ENCODE measurements at regions not wholly inside any gene's neighbourhood (a gene's known extent, or its start where the extent isn't known, plus 50 kb on each side); places are given as distances from the start of the nearest gene placed in this dataset.
A peak's percentile ranks its signal among the peaks of the same experiment; 100 is the strongest.
"Not testable (repeated sequence)": the region's sequence is repeated elsewhere in the genome, so short reads cannot be mapped to it uniquely, and the experiment has no call there.

GRCh38 chr2:111454404-111454803, 333.7 kb downstream of the BCL2L11 start:
- DNase-seq; H3K4me3 ChIP-seq; intact Hi-C loops (cut with DNase I); H3K36me3 ChIP-seq; H3K4me1 ChIP-seq; H3K27me3 ChIP-seq; H3K27ac ChIP-seq; H3K9me3 ChIP-seq: not testable (repeated sequence)
- 0% methylated on average over 1 of the region's 1 CpG; no CpG with 5 or more reads in 1 of the 2 donors for WGBS, 2 donors
- TF ChIP-seq, protein P1, sequence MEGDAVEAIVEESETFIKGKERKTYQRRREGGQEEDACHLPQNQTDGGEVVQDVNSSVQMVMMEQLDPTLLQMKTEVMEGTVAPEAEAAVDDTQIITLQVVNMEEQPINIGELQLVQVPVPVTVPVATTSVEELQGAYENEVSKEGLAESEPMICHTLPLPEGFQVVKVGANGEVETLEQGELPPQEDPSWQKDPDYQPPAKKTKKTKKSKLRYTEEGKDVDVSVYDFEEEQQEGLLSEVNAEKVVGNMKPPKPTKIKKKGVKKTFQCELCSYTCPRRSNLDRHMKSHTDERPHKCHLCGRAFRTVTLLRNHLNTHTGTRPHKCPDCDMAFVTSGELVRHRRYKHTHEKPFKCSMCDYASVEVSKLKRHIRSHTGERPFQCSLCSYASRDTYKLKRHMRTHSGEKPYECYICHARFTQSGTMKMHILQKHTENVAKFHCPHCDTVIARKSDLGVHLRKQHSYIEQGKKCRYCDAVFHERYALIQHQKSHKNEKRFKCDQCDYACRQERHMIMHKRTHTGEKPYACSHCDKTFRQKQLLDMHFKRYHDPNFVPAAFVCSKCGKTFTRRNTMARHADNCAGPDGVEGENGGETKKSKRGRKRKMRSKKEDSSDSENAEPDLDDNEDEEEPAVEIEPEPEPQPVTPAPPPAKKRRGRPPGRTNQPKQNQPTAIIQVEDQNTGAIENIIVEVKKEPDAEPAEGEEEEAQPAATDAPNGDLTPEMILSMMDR (IDR thresholded peaks at IDR 0.05), result peak in 1 of 4 experiments; percentile 14

- 90% methylated on average over 9 of the region's 9 CpGs for WGBS, 2 donors
- H3K4me1 ChIP-seq; H3K9me3 ChIP-seq; H3K27me3 ChIP-seq; H3K4me3 ChIP-seq; DNase-seq; H3K36me3 ChIP-seq; intact Hi-C loops (cut with DNase I); H3K27ac ChIP-seq: not testable (repeated sequence)
Measured at GRCh38 chr2:111455016-111456015, 334.6 kb downstream of the BCL2L11 start.

DNA sequence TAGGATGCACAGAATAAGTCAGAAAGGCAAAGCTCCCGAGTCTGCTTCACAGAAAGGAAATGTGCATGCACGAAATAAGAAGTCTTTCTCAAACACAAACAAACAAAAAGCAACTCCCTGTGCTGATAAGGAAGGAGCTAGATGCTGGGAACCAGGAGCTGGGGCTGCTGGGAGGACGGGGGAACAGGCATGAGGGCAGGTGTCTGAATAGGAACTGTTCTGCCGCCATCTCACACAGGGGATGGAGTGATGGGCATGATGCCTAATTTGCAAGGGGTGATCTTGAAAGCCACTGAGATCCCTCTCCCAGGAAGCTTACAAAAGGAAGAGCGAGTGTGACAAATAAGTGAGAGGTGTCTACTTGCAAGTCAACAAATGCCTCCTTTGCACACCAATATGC, 336.5 kb downstream of the BCL2L11 start:
- WGBS, 2 donors, result 90 to 93% methylated on average over 3 of the region's 5 CpGs
- H3K9me3 ChIP-seq; H3K27ac ChIP-seq; intact Hi-C loops (cut with DNase I); DNase-seq; H3K4me1 ChIP-seq; H3K4me3 ChIP-seq; H3K27me3 ChIP-seq; H3K36me3 ChIP-seq: not testable (repeated sequence)

GRCh38 chr2:111460901-111461300, 340.2 kb downstream of the BCL2L11 start:
- H3K9me3 ChIP-seq; H3K4me1 ChIP-seq; intact Hi-C loops (cut with DNase I); H3K27ac ChIP-seq; H3K4me3 ChIP-seq; H3K27me3 ChIP-seq; H3K36me3 ChIP-seq; DNase-seq: not testable (repeated sequence)
- WGBS, 2 donors, result 94 to 95% methylated on average over 5 of the region's 5 CpGs

DNA sequence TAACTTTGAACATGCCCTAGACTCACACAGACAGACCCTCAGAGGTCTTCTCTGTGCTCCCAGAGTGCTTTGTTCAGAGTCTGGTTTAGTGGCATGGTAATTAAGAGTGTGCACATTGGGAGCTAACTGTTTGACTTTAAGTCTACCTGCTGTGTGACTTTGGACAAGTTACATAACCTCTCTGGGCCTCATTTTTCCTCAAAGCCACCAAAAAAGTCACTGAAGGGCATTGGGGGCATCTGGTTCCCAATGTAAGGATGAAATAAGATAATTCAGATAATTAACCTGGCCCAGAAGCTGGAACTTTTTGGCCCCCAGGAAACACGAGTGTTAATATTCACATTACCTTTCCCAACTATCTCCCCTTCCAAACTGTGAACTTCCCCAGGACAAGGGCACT, 341.1 kb downstream of the BCL2L11 start:
- intact Hi-C loops (cut with DNase I); H3K4me3 ChIP-seq; H3K9me3 ChIP-seq; H3K27me3 ChIP-seq; H3K27ac ChIP-seq; DNase-seq; H3K4me1 ChIP-seq; H3K36me3 ChIP-seq: not testable (repeated sequence)
- WGBS, 2 donors, result 72 to 91% methylated on average over 1 of the region's 1 CpG

GRCh38 chr2:111462572-111462971, 341.9 kb downstream of the BCL2L11 start:
- H3K4me3 ChIP-seq; H3K9me3 ChIP-seq; H3K27ac ChIP-seq; H3K36me3 ChIP-seq; H3K27me3 ChIP-seq; intact Hi-C loops (cut with DNase I); H3K4me1 ChIP-seq; DNase-seq: not testable (repeated sequence)
- 21 to 67% methylated on average over 2 of the region's 2 CpGs for WGBS, 2 donors

DNA sequence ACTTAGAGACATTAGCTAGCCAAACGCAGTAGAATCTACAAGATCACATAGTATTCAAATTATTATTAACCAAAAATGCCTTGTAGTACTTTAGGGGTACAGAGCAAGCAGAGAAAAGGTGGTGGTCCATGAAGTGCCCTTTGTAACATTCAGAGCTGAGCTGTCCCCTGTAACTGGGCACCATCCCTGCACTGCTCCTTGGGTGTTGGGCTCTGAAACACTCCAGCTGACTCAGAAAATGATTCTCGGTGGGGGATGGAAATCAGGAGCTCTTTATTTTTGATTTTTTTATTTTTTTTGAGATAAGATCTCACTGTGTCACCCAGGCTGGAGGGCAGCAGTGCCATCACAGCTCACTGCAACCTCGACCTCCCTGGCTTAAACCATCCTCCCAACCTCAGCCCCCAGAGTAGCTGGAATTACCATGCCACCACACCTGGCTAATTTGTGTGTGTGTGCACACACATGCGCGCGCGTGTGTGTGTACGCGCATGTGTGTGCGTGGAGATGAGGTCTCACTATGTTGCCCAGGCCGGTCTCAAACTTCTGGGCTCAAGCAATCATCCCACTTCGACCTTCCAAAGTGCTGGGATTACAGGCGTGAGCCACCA, 342.6 kb downstream of the BCL2L11 start:
- H3K36me3 ChIP-seq; H3K9me3 ChIP-seq; H3K4me1 ChIP-seq; H3K27ac ChIP-seq; DNase-seq; intact Hi-C loops (cut with DNase I); H3K4me3 ChIP-seq; H3K27me3 ChIP-seq: not testable (repeated sequence)
- 87 to 88% methylated on average over 11 to 12 of the region's 13 CpGs for WGBS, 2 donors

- H3K9me3 ChIP-seq; H3K4me3 ChIP-seq; H3K27me3 ChIP-seq; H3K27ac ChIP-seq; H3K36me3 ChIP-seq; DNase-seq; H3K4me1 ChIP-seq; intact Hi-C loops (cut with DNase I): not testable (repeated sequence)
- WGBS, 2 donors, result no CpG with 5 or more reads among the region's 10 CpGs
Measured at GRCh38 chr2:111463956-111464355, 343.2 kb downstream of the BCL2L11 start.

- H3K4me1 ChIP-seq; H3K36me3 ChIP-seq; H3K4me3 ChIP-seq; intact Hi-C loops (cut with DNase I); H3K9me3 ChIP-seq; H3K27me3 ChIP-seq; DNase-seq; H3K27ac ChIP-seq: not testable (repeated sequence)
- WGBS, 2 donors, result 83 to 85% methylated on average over 7 of the region's 10 CpGs
Measured at GRCh38 chr2:111464367-111464766, 343.7 kb downstream of the BCL2L11 start.

DNA sequence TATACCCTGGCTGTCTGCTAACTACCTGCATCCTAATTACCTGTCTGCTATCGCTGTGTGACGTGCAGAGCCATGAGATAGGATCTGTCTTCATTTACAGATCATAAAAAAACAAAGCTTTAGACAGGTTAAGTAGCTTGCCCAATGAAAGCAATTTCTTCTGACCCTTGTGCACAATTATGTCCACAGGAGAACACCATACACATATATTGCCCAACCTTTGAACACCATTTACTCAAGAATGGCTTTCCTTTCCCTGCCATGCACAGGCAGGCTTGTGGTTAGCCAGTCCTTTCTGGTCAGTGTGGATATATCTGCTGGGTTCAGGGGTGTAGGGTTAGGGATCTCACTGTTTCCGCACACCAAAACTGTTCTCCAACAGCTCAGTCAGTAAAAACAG, 344.8 kb downstream of the BCL2L11 start:
- H3K27ac ChIP-seq; H3K4me3 ChIP-seq; intact Hi-C loops (cut with DNase I); DNase-seq; H3K9me3 ChIP-seq; H3K36me3 ChIP-seq; H3K27me3 ChIP-seq; H3K4me1 ChIP-seq: not testable (repeated sequence)
- 39 to 84% methylated on average over 3 of the region's 3 CpGs for WGBS, 2 donors

DNA sequence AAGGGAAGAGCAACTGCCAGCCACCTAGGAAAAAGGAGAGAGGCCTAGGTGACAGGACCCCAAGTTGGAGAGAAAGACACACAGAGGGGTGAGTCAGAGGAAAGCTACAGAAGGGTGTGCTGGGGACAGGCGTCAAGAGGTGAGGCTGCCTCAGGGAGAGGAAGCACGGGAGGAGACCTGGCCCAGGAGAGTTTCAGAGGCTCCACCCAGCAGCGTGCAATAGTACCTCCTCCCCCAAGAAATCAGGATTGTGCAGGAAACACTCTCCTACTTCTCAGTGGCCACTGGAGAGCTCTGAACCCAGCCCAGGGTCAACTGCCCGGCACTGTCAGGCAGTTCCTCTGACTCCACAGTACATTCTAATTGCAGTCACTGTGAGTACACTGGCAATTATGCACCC, 346.0 kb downstream of the BCL2L11 start:
- intact Hi-C loops (cut with DNase I); H3K4me3 ChIP-seq; DNase-seq; H3K36me3 ChIP-seq; H3K27ac ChIP-seq; H3K9me3 ChIP-seq; H3K4me1 ChIP-seq; H3K27me3 ChIP-seq: not testable (repeated sequence)
- 7 to 55% methylated on average over 4 of the region's 4 CpGs for WGBS, 2 donors

DNA sequence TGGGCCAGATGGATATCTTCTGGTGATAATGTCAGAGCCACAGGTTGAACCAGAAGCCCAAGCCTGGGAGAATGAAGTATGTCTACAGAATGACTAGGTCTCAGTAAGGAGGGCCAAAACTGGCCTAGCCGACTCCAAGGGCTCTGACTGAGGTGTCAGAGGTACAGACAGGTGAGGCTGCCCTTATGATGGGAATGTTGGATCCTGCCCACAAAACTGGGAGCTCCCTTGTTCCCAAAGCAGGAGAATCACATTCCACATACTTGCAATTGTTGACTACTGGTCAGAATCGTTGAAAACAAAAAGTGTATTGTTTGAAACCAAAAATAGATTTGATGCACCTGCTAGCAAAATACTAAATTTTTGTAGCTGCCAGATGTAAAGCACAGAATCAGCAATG, 350.2 kb downstream of the BCL2L11 start:
- H3K4me1 ChIP-seq; H3K36me3 ChIP-seq; H3K27me3 ChIP-seq; H3K4me3 ChIP-seq; H3K9me3 ChIP-seq; intact Hi-C loops (cut with DNase I); H3K27ac ChIP-seq; DNase-seq: not testable (repeated sequence)
- WGBS, 2 donors, result 35 to 37% methylated on average over 2 of the region's 2 CpGs

Data from sigmoid colon (tissue), 6 donors.